ENCODE measurements at regions not wholly inside any gene's neighbourhood (a gene's known extent, or its start where the extent isn't known, plus 50 kb on each side); places are given as distances from the start of the nearest gene placed in this dataset.

DNA sequence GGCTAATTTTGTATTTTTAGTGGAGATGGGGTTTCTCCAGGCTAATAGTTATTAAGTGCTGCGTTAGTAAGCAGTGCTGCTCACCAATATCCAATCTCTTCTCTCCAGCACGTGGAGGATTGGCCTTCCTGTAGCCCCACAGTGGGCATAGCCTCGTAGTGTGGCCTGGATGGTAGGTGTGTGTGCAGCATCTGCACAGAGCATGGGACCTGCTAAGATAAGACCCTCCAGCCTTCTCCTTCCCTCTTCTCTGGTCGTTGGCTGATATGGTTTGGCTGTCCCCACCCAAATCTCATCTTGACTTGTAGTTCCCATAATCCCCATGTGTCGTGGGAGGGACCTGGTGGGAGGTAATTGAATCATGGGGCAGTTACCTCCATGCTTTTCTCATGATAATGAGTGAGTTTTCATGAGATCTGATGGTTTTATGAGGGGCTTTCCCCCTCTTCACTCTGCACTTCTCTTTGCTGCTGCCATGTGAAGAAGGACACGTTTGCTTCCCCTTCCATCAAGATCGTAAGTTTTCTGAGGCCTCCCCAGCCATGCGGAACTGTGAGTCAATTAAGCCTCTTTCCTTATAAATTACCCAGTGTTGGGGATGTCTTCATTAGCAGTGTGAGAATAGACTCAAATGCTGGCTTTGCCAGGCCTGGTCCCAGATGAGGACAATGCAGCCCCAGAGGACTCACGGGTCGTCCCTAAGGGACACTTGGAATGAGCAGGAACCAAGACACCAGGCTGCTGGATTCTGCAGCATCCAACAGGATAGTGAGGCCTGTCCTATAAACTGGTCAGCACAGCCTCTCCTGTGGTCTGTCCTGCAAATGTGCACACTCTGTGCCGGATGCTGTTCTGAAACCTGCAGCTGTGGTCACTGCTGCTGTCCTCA is 63.4 kb upstream of the AFDN start:
- H3K9me3 Mint-ChIP-seq (ENCODE audit: low read depth, unreplicated experiment): no peaks in the 10 kb centered on the region
- no peaks in the 10 kb centered on the region for H3K36me3 Mint-ChIP-seq (ENCODE audit: insufficient read depth, unreplicated experiment)
- H3K4me3 Mint-ChIP-seq (ENCODE audit: low read depth, unreplicated experiment): no peak overlapping the region
- TF ChIP-seq, protein P1, sequence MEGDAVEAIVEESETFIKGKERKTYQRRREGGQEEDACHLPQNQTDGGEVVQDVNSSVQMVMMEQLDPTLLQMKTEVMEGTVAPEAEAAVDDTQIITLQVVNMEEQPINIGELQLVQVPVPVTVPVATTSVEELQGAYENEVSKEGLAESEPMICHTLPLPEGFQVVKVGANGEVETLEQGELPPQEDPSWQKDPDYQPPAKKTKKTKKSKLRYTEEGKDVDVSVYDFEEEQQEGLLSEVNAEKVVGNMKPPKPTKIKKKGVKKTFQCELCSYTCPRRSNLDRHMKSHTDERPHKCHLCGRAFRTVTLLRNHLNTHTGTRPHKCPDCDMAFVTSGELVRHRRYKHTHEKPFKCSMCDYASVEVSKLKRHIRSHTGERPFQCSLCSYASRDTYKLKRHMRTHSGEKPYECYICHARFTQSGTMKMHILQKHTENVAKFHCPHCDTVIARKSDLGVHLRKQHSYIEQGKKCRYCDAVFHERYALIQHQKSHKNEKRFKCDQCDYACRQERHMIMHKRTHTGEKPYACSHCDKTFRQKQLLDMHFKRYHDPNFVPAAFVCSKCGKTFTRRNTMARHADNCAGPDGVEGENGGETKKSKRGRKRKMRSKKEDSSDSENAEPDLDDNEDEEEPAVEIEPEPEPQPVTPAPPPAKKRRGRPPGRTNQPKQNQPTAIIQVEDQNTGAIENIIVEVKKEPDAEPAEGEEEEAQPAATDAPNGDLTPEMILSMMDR (IDR thresholded peaks at IDR 0.05; ENCODE audit: unreplicated experiment): no peak
- no peak overlapping the region for H3K27ac Mint-ChIP-seq (ENCODE audit: unreplicated experiment)
- no TSS peak for BruUV-seq (replicated peaks)
- intact Hi-C loops (cut with micrococcal nuclease; ENCODE audit: unreplicated experiment): no loop called here
- CTCF ChIA-PET: interaction anchor here (1.0 kb wide), 1 partner anchor 17 kb away, joined by 3 read pairs; no protein-coding TSS in a partner anchor
- peaks cover 44% of the 10 kb centered on the region for H3K27me3 Mint-ChIP-seq (ENCODE audit: unreplicated experiment)
- DNase-seq: no peak
- H3K4me1 Mint-ChIP-seq (ENCODE audit: low read depth, unreplicated experiment): peaks cover 15% of the 10 kb centered on the region

DNA sequence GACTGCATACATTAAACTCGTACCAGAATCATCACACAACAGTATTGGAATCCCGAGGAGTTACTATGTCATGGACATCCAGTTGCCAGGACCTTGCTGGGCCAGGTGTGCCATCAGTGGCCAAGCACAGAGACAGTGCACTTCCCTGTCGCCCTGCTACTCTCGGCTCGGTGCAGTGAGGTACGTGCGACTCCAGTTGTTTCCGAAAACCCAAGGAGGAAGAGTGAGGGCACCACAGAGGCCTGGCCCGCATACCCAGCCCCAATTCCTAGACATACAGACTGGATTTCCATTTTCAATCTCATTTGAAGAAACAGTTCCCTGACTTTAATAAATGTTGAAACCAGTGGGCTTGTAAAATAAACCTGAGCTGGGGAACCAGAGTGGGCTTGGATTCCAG is 62.5 kb upstream of the AFDN start:
- intact Hi-C loops (cut with micrococcal nuclease; ENCODE audit: unreplicated experiment): no loop called here
- Mint-ChIP-seq H3K27me3 (ENCODE audit: unreplicated experiment) (peaks cover 44% of the 10 kb centered on the region), H3K4me3 (ENCODE audit: low read depth, unreplicated experiment) (no peak overlapping the region), H3K36me3 (ENCODE audit: insufficient read depth, unreplicated experiment) (no peaks in the 10 kb centered on the region), H3K9me3 (ENCODE audit: low read depth, unreplicated experiment) (no peaks in the 10 kb centered on the region), H3K27ac (ENCODE audit: unreplicated experiment) (no peak overlapping the region), H3K4me1 (ENCODE audit: low read depth, unreplicated experiment) (peaks cover 15% of the 10 kb centered on the region)
- CTCF ChIA-PET: no interaction called here
- no TSS peak for BruUV-seq (replicated peaks)
- DNase-seq: no peak
- TF ChIP-seq, protein P1 (IDR thresholded peaks at IDR 0.05; ENCODE audit: unreplicated experiment): no peak

DNA sequence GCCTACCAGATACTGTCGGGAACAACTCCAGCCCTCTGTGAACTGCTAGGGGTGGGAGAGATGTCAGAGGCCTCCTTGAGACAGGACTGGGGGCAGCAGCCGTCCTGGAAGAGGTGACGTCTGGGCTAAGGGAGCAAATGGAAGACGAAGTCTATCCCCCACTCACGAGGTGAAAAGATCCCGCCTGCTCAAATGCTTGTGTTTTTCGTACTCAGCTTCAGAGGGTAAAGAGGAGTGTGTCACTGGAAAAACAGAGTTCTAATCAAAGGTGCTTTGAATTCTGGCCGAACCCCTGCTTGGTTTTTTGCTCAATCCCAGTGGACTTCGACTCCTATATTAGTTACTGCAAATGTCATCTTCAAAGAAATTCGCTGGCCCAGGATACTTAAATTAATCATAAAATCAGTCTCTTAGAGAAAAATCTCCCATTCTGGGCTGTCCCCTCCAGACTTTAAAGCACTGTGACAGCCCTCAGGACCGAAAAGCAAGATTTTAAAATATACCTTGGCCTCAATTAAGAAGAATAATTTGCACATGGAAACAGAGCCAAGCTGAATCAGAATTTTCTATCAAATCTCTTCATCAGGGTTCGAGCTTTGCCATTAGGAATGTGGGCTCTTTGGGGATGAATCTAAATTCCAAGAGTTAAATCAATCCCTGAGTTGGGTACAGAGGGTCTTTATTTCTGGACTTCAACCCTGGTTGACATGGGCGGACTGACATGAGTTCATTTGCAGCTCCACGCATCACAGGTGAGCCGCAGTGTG is 61.8 kb upstream of the AFDN start:
- CTCF ChIA-PET: no interaction called here
- Mint-ChIP-seq H3K27ac (ENCODE audit: unreplicated experiment) (no peak overlapping the region), H3K27me3 (ENCODE audit: unreplicated experiment) (peaks cover 43% of the 10 kb centered on the region), H3K4me3 (ENCODE audit: low read depth, unreplicated experiment) (no peak overlapping the region), H3K9me3 (ENCODE audit: low read depth, unreplicated experiment) (no peaks in the 10 kb centered on the region), H3K4me1 (ENCODE audit: low read depth, unreplicated experiment) (peaks cover 15% of the 10 kb centered on the region), H3K36me3 (ENCODE audit: insufficient read depth, unreplicated experiment) (no peaks in the 10 kb centered on the region)
- intact Hi-C loops (cut with micrococcal nuclease; ENCODE audit: unreplicated experiment): no loop called here
- DNase-seq: no peak
- TF ChIP-seq, protein P1 (IDR thresholded peaks at IDR 0.05; ENCODE audit: unreplicated experiment): no peak
- no TSS peak for BruUV-seq (replicated peaks)

DNA sequence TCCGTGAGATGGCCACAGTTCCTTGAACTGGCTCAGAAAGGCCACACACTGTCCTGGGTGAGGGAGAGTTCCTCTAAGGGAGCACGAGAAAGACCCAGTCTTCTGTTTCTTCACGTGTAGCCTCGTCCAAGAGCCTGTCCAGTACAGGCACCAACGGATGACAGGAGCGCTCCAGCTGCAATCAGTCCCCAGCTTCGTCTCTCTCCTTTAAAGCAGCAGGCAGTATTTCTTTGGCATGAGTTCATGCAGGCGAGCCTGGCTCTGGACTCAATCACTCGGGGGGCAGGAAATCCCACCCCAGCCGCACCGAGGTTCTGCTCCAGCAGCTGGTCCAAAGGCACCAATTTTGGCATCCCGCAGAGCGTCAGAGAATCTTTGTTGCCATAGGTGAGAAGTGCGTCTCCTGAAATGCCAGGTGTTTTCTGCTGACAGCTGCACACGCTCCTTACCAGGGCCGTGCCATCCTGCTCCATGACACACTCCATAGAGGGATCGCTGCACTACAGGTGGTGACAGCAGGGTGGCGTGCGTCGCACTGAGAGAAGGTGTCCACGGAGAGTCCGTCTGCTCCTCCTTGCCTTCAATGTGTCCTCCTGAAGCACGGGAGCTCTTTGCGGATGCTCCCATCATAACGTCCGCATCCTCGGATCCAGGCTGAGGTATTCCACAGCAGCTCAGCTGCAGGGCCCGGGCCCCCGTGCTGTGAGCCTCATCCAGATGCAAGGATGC is 59.6 kb upstream of the AFDN start:
- no peaks in the 10 kb centered on the region for H3K9me3 Mint-ChIP-seq (ENCODE audit: low read depth, unreplicated experiment)
- no peak for DNase-seq
- no peak overlapping the region for H3K4me3 Mint-ChIP-seq (ENCODE audit: low read depth, unreplicated experiment)
- BruUV-seq (replicated peaks): no TSS peak
- peaks cover 10% of the 10 kb centered on the region for H3K4me1 Mint-ChIP-seq (ENCODE audit: low read depth, unreplicated experiment)
- H3K27ac Mint-ChIP-seq (ENCODE audit: unreplicated experiment): no peak overlapping the region
- CTCF ChIA-PET: no interaction called here
- H3K27me3 Mint-ChIP-seq (ENCODE audit: unreplicated experiment): peaks cover 47% of the 10 kb centered on the region
- TF ChIP-seq, protein P1 (IDR thresholded peaks at IDR 0.05; ENCODE audit: unreplicated experiment): no peak
- intact Hi-C loops (cut with micrococcal nuclease; ENCODE audit: unreplicated experiment): no loop called here
- H3K36me3 Mint-ChIP-seq (ENCODE audit: insufficient read depth, unreplicated experiment): no peaks in the 10 kb centered on the region
